ENCODE measurements at regions not wholly inside any gene's neighbourhood (a gene's known extent, or its start where the extent isn't known, plus 50 kb on each side); places are given as distances from the start of the nearest gene placed in this dataset.

DNA sequence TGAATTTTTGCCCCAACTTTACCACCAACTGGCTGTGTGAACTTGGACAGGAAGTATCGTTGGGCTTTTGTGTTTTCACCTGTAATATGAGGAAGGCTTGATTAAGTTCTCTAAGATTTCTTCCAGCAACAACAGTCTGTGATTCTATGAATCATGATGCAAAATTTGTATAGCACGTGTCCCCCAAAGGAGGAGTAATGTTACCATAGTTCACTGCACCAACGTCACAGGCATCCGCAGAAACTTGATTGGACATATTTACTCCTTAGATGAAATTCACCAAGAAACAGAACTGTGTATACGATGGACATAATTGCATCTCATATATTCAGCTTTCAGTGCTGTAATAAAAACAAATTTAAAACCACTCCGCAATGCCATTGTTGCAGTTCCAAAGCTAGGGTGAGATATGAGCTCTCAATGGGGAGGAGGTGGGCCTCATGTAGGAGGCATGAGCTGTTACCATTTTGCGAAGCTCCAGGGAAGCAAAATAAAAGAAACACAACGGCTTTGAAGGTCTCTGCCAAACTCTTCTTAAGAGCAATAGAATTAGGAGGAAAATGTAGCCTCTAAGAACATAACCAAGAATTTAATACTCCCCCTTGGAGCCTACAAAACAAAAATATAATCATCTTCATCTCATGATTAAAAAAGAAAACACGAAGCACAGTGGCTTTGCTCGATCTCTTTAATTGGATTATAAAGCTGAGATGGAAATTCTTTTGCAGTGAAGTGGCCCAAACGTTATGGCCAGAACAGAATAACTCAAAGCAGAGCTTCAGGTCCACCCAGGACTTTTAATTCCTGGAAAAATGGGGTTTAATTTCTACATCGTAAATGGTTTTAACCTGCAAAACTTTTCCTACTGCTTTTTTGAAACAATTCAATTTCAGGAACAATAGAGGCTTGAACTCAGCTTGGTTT, 80.7 kb downstream of the CHST2 start:
- Mint-ChIP-seq H3K36me3 (ENCODE audit: low read depth) (no peaks in the 10 kb centered on the region), H3K4me1 (ENCODE audit: low read depth) (no peaks in the 10 kb centered on the region), H3K27ac (no peak overlapping the region), H3K27me3 (ENCODE audit: low read depth) (peaks cover 3% of the 10 kb centered on the region), H3K9me3 (peaks cover 11% of the 10 kb centered on the region), H3K4me3 (no peak overlapping the region)
- DNase-seq (ENCODE audit: low spot score): no peak

DNA sequence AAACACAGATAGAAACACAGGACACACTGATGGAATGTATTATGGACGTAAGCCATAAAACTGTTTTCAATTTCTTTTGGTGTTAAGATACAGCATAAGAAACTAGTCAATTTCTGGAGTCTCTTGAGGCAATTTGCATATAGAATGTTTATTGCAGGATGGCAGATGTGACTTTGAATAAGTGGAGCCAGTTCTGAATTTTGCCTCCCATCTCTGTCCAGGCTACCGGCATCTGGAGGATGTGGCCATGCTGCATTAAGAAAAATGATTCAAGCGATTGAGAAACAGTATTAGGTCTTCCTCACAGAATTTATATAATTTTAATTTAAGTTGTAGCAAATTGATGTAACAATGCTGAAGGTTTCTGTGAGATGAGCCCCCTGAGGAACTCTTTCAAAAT, 81.5 kb downstream of the CHST2 start:
- DNase-seq (ENCODE audit: low spot score): no peak
- Mint-ChIP-seq H3K9me3 (peaks cover 17% of the 10 kb centered on the region), H3K27ac (no peak overlapping the region), H3K4me1 (ENCODE audit: low read depth) (no peaks in the 10 kb centered on the region), H3K27me3 (ENCODE audit: low read depth) (peaks cover 3% of the 10 kb centered on the region), H3K4me3 (no peak overlapping the region), H3K36me3 (ENCODE audit: low read depth) (peaks cover 1% of the 10 kb centered on the region)

DNA sequence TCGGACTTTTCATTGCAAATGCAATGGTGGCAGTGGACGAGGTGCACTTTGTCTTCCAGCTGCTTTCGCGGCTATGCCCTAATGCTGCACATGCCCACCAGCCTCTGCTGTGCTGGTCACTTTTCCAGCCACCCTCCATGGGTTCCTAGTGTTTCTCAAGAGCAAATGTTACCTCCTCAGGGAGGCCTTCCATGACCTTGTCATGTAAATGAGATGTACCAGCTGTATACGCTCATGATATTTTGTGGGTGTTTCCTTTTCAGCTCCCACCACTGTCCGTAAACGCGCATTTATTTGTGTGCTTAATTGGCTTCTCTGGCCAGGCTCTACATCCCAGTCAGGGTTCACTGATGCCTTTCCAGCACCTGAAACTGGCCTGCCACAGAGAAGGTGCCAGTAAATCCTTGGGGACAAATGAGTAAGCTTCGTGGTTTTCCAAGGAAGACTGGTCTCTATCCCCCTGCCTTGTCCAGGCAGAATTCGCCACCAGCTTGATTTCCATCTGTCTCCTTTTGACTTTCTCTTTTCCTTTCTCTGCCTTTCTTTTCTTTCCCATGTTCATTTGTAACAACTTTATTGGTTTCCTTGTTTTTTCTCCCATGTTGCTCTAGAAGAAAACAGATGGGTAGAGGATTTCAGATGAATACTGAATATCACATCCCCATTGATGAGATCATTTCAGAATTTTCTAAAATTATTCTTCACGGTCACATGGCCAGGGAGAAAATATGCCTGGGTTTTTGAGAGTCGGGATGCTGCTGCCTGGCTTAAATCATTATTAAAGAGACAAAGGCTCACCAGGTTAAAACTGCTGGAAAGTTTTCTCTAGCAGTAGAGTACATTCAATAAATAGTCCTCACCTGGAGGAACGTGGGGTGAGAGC, 82.5 kb downstream of the CHST2 start:
- peaks cover 17% of the 10 kb centered on the region for H3K9me3 Mint-ChIP-seq
- H3K4me1 Mint-ChIP-seq (ENCODE audit: low read depth): peaks cover 9% of the 10 kb centered on the region
- H3K27ac Mint-ChIP-seq: no peak overlapping the region
- H3K4me3 Mint-ChIP-seq: no peak overlapping the region
- H3K36me3 Mint-ChIP-seq (ENCODE audit: low read depth): peaks cover 6% of the 10 kb centered on the region
- DNase-seq (ENCODE audit: low spot score): no peak
- peaks cover 3% of the 10 kb centered on the region for H3K27me3 Mint-ChIP-seq (ENCODE audit: low read depth)

DNA sequence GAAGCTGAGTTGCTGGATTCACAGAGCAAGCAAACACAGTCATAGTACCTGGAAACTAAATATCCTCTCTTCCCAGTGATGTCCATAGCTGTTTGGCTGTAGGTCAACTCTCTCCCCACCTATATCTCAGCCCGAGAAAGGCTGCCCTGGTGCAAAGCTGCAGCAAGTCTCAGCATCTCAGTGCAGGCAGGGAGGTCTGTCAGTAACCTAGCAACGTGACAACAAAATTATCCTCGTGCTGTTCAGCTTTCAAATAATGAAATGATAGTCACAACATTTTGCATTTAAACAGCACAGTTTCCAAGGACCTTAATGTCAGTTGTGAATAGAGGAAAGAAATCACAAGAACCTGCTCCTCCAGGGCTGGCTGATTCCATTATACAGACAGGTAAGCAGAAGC, 83.6 kb downstream of the CHST2 start:
- Mint-ChIP-seq H3K36me3 (ENCODE audit: low read depth) (peaks cover 9% of the 10 kb centered on the region), H3K9me3 (peaks cover 17% of the 10 kb centered on the region), H3K4me3 (no peak overlapping the region), H3K4me1 (ENCODE audit: low read depth) (peaks cover 18% of the 10 kb centered on the region), H3K27me3 (ENCODE audit: low read depth) (no peaks in the 10 kb centered on the region), H3K27ac (no peak overlapping the region)
- DNase-seq (ENCODE audit: low spot score): no peak

DNA sequence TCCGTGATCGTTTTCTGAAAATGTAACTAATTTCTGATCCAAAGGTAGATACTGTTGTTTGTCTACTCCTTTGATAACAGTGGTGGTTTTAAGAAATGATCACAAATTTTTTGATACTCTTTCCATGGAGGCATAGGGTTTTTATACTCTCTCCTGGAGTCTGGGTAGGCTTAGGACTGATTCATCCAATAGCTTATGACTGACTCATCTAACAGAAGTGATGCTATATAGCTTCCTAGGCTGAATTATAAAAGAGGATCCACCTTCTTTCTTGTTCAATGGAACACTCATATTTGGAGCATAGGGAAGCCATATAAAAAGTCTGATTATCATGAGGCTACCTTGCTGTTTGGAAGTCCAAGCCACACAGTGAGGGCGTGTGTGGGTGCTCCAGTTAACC, 84.3 kb downstream of the CHST2 start:
- Mint-ChIP-seq H3K9me3 (peaks cover 17% of the 10 kb centered on the region), H3K36me3 (ENCODE audit: low read depth) (peaks cover 9% of the 10 kb centered on the region), H3K4me3 (no peak overlapping the region), H3K27ac (no peak overlapping the region), H3K27me3 (ENCODE audit: low read depth) (no peaks in the 10 kb centered on the region), H3K4me1 (ENCODE audit: low read depth) (peaks cover 19% of the 10 kb centered on the region)
- DNase-seq (ENCODE audit: low spot score): no peak

DNA sequence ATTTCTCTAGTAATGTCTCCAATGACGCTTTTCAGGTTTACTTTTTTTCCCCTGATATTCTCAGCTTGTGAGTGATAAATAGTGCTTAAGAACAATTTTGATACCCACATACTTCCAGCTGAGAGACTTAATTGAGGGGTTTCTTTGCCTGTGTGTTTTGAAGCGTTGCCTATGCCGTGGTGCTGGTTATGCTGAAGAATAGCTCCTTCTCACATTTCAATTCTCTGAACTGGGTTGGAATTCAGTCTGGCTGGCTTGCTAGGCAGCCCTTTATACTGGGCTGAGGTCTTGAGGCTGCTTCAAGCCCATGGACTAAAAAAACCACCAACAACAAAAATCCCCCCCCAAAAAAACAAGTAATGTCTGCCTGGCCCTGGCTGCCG, 87.4 kb downstream of the CHST2 start:
- H3K4me3 Mint-ChIP-seq: no peak overlapping the region

DNA sequence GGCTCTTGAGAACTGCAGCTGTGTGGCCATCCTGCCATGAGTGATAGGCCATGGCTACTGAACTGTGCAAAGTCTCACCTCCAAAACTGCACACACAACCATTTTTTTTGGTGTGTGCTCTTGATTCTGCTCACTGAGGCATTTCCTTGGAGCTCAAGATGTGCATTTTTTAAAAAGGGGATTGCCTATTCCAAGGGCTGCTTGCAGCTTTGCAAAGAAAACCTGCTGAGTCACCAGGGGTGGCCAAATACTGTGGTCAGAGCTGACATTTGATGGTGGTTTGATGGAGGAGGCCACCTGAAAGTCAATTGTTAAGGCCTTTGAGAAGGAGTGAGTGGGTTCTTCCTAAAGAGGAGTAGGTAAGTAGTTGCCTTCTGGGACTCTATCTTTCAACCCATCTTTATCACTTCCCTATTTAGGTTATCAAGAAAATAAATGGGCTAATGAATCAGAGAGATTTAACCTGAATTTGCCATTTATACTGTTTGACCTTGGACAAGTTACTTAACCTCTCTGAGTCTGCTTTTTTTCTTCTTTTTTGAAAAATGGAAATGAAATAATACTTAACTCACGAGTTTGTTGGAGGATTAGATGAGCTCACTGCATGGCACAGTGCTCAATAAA, 87.9 kb downstream of the CHST2 start:
- peaks cover 17% of the 10 kb centered on the region for H3K9me3 Mint-ChIP-seq
- no peak overlapping the region for H3K27ac Mint-ChIP-seq
- no peaks in the 10 kb centered on the region for H3K27me3 Mint-ChIP-seq (ENCODE audit: low read depth)
- DNase-seq (ENCODE audit: low spot score): peak; percentile 66
- peaks cover 40% of the 10 kb centered on the region for H3K4me1 Mint-ChIP-seq (ENCODE audit: low read depth)
- H3K4me3 Mint-ChIP-seq: no peak overlapping the region
- peaks cover 9% of the 10 kb centered on the region for H3K36me3 Mint-ChIP-seq (ENCODE audit: low read depth)

More for the DNA sequence above, 87.4 kb downstream of the CHST2 start:
- Mint-ChIP-seq H3K27me3 (ENCODE audit: low read depth) (no peaks in the 10 kb centered on the region), H3K27ac (no peak overlapping the region), H3K36me3 (ENCODE audit: low read depth) (peaks cover 9% of the 10 kb centered on the region), H3K4me1 (ENCODE audit: low read depth) (peaks cover 40% of the 10 kb centered on the region), H3K9me3 (peaks cover 17% of the 10 kb centered on the region)
- DNase-seq (ENCODE audit: low spot score): no peak

DNA sequence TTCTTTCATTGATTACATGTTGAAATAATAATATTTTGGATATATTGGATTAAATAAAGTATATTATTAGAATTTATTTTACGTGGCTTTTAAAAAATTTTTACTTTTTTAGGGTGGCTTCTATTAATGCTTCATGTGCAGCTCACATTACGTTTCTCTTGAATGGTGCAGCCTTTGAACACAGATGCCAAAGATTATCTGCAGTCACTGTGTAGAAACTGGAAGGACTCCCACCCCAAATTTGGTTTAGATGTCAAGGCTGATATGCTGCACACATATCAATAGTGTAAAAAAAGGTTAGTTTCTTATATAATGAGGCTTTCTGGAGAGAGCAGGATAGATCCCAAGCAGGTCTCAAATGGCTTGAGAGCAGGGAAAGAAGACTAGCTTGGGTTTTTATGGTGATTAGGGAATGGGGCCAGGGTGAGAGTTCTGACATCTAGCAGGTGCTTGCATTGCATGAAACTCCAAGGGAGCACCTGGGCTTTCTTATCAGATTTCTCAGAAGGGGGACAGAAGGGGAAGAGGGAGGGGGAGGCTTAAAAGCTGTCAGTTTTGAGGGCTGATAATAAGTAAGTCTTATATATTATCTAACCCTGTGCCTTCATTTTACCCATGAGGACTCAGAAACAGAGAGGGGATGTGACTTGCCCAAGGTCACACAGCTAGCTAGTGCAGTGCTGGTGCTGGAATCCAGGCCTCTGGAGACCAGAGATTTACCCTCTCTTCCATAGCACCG, 89.6 kb downstream of the CHST2 start:
- Mint-ChIP-seq H3K4me1 (ENCODE audit: low read depth) (peaks cover 43% of the 10 kb centered on the region), H3K36me3 (ENCODE audit: low read depth) (peaks cover 9% of the 10 kb centered on the region), H3K27me3 (ENCODE audit: low read depth) (no peaks in the 10 kb centered on the region), H3K27ac (peak overlapping the region; percentile 74), H3K4me3 (peak overlapping the region; percentile 69), H3K9me3 (peaks cover 14% of the 10 kb centered on the region)
- no peak for DNase-seq (ENCODE audit: low spot score)

DNA sequence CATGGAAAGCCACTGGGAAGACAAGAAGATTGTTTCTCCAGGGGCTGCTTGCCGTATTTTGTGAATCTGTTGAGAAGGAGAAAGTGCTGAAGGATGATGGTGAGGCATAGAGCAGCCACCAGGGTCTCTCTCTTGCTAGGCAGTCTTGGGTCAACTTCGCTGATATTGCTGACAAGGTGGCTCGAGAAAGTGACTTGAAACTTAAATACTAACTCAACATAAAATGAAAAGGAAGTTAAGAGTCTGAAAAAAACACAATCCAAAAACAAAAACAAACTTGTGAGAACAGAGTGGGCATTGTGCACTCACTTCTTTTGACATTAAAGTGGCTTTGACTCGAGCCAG, 90.1 kb downstream of the CHST2 start:
- Mint-ChIP-seq H3K9me3 (peaks cover 9% of the 10 kb centered on the region), H3K27me3 (ENCODE audit: low read depth) (no peaks in the 10 kb centered on the region), H3K36me3 (ENCODE audit: low read depth) (peaks cover 9% of the 10 kb centered on the region), H3K4me3 (peak overlapping the region; percentile 69), H3K27ac (peak overlapping the region; percentile 74), H3K4me1 (ENCODE audit: low read depth) (peaks cover 43% of the 10 kb centered on the region)
- DNase-seq (ENCODE audit: low spot score): no peak

DNA sequence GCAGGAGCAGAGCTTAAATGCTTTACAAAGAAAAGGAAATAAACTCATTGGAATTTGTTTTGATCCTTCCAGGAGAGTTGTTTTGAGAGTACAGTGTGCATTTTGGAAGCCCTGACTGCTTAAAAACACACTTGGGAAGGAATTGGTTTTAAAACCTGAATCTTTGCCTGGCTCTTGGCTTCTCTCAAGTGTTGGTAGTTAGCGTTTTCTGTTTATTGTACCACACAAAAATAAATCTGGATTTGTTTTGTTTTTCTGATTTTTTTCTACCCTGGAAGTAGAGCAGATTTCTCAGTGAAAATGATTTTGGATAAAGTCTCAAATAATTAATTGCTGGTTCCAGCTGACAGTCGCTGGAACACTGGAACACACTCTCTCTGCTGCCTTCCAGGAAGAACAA, 90.6 kb downstream of the CHST2 start:
- H3K27me3 Mint-ChIP-seq (ENCODE audit: low read depth): no peaks in the 10 kb centered on the region
- H3K9me3 Mint-ChIP-seq: peaks cover 7% of the 10 kb centered on the region
- DNase-seq (ENCODE audit: low spot score): no peak
- H3K4me3 Mint-ChIP-seq: no peak overlapping the region
- H3K4me1 Mint-ChIP-seq (ENCODE audit: low read depth): peaks cover 44% of the 10 kb centered on the region
- H3K36me3 Mint-ChIP-seq (ENCODE audit: low read depth): peaks cover 9% of the 10 kb centered on the region
- peak overlapping the region; percentile 74 for H3K27ac Mint-ChIP-seq

DNA sequence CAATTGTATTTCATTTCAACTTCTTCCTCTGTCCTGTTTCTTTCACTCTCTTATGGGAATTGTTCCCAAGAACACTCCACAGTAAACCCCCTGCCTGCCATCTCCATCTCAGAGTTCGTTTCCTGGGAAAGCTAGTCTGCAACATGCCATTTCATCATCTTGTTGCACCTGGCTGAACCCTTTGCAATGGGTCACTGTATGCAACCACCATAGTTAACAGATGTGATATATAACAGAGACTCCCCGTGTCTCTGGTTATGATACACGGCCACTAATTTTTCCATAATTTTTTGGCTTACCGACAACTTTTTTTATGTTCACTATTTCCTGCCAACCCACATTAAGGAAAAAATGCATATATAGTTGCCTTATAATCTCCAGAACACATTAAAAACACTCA, 95.5 kb downstream of the CHST2 start:
- Mint-ChIP-seq H3K27me3 (ENCODE audit: low read depth) (peaks cover 2% of the 10 kb centered on the region), H3K36me3 (ENCODE audit: low read depth) (no peaks in the 10 kb centered on the region), H3K27ac (no peak overlapping the region), H3K9me3 (no peaks in the 10 kb centered on the region), H3K4me3 (no peak overlapping the region), H3K4me1 (ENCODE audit: low read depth) (peaks cover 26% of the 10 kb centered on the region)
- DNase-seq (ENCODE audit: low spot score): no peak
